ENCODE measurements at regions not wholly inside any gene's neighbourhood (a gene's known extent, or its start where the extent isn't known, plus 50 kb on each side); places are given as distances from the start of the nearest gene placed in this dataset.
"Not testable (repeated sequence)": the region's sequence is repeated elsewhere in the genome, so short reads cannot be mapped to it uniquely, and the experiment has no call there.

DNA sequence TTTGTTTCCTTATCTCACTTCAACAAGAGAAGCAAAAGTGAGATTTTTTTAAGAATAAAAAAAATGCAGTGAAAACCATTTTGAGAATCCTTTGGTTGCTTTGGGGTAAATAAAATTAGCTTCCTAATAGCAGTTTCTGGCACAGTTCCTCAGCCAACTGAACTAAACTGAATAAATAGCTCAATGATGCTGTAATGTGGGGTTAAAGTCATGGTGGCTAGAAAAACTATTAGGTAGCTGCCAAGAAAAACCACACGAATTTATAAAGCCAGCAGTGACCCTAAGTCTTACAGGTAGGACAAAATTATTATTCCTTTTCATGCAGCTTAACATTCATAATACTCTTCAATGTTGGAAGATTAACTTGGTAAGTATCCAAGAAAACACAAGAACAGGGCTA is 142.4 kb downstream of the APIP start:
- no peak for TF ChIP-seq CTCF (IDR thresholded peaks at IDR 0.05; ENCODE audit: low read depth, low read length)
- DNase-seq (ENCODE audit: extremely low read depth, low read depth), result no peak

GRCh38 chr11:34773211-34773610 is 143.0 kb downstream of the APIP start:
- no peak for TF ChIP-seq CTCF (IDR thresholded peaks at IDR 0.05; ENCODE audit: low read depth, low read length)
- no peak for DNase-seq (ENCODE audit: extremely low read depth, low read depth)

- TF ChIP-seq CTCF (IDR thresholded peaks at IDR 0.05; ENCODE audit: low read depth, low read length), result no peak
- no peak for DNase-seq (ENCODE audit: extremely low read depth, low read depth)
These were observed 146.1 kb downstream of the APIP start for GRCh38 chr11:34770111-34770510.

GRCh38 chr11:34769224-34769623 is 147.0 kb downstream of the APIP start:
- DNase-seq (ENCODE audit: extremely low read depth, low read depth), result no peak
- TF ChIP-seq CTCF (IDR thresholded peaks at IDR 0.05; ENCODE audit: low read depth, low read length), result no peak

- DNase-seq (ENCODE audit: extremely low read depth, low read depth), result not testable (repeated sequence)
These were observed 141.7 kb downstream of the EHF start for GRCh38 chr11:34762625-34763024.

DNA sequence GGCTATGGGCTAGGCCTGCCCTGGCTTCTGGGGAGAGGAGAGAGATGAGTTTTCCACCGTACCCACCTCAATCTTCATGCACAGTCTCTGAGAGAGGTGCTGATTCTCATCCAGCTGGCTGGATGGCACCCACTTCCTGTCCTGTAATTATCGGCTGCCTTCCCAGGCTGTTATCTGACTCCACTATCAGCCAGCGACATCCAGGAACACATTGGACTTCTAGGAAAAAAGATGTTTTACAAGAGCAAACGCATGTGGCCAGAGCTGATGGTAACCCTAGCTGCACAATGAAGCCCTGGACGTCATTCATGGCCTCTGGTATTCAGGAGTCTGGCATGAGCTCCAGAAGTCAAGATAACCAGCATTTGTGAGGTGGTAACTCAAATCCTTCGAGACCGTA is 137.4 kb downstream of the EHF start:
- no peak for TF ChIP-seq CTCF (IDR thresholded peaks at IDR 0.05; ENCODE audit: low read depth, low read length)
- DNase-seq (ENCODE audit: extremely low read depth, low read depth), result no peak

DNA sequence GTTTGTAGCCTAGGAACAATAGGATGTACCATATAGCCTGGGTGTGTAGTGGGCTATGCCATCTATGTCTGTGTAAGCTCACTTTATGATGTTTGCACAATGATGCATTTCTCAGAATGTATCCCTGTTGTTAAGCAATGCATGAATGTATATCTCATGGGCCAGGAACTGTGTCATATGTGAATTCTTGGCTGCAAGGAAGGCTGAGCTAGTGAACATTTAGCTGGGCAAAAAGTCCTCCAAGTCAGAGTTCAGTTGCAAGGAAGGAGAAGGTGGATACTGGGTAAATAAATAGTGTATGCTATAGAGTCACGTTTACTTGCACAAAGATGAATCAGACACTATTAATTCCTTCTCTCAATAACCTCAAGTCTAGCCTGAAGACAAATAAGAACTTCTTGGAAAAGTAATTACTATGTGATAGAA is 136.1 kb downstream of the EHF start:
- DNase-seq (ENCODE audit: extremely low read depth, low read depth), result no peak
- no peak for TF ChIP-seq CTCF (IDR thresholded peaks at IDR 0.05; ENCODE audit: low read depth, low read length)

DNA sequence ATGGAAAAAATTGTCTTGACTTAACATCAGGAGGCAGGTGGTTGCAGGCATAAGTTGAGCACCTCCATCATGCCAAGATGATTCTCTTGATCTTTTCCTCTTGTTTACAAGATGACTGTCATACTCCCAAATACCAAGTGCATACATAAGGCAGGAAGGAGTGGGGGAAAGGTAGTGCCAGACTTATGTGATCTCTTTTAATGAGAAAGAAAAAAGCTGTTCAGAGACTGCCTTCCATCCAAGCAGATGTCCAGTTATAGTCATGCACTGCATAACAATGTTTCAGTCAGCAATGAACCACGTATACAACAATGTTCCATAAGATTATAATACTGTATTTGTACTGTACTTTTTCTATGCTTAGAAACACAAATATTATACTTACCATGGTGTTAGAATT is 135.7 kb downstream of the EHF start:
- no peak for TF ChIP-seq CTCF (IDR thresholded peaks at IDR 0.05; ENCODE audit: low read depth, low read length)
- no peak for DNase-seq (ENCODE audit: extremely low read depth, low read depth)

Data from AG09319 (cell line).